PFSK-1 (cell line): ENCODE measurements at regions not wholly inside any gene's neighbourhood (a gene's known extent, or its start where the extent isn't known, plus 50 kb on each side); places are given as distances from the start of the nearest gene placed in this dataset.

Experiments used
- FOXP2 ChIP-seq: optimal IDR thresholded peaks from 2 replicates; pipeline ENCODE3; 2011; ENCODE audit warnings: borderline replicate concordance, control low read depth, inconsistent platforms; ENCODE audit not compliant: insufficient read depth; ENCODE audit errors: extremely low read length, extremely low read depth
- POLR2AphosphoS5 ChIP-seq: IDR thresholded peaks from 2 replicates; pipeline ENCODE4 v1.6.1; 2012; ENCODE audit warnings: low read depth, mild to moderate bottlenecking, control low read depth, low read length, moderate library complexity
- REST ChIP-seq, 2 experiments: IDR thresholded peaks; 2 replicates each; pipeline versions ENCODE4 v1.6.1 to v1.8.0; 2011 to 2012; ENCODE audit warnings: low read depth in 2 of 2, low read length in 2 of 2, control low read depth in 1 of 2, inconsistent platforms in 1 of 2, mild to moderate bottlenecking in 1 of 2, moderate library complexity in 1 of 2; ENCODE audit not compliant: insufficient read depth in 1 of 2
- SIN3A ChIP-seq: IDR thresholded peaks from 2 replicates; pipeline ENCODE4 v1.6.1; 2012; ENCODE audit warnings: mild to moderate bottlenecking, low read length, moderate library complexity, borderline replicate concordance; ENCODE audit not compliant: insufficient read depth
- TAF1 ChIP-seq: IDR thresholded peaks from 2 replicates; pipeline ENCODE4 v1.6.1; 2012; ENCODE audit warnings: low read length, control low read depth, borderline replicate concordance; ENCODE audit not compliant: insufficient read depth

GRCh38 chr17:69978056-69978646 lies 96.9 kb upstream of the KCNJ16 start:
- TF ChIP-seq TAF1, result no peak
- TF ChIP-seq FOXP2, result no peak
- no peak for TF ChIP-seq POLR2AphosphoS5
- TF ChIP-seq SIN3A, result no peak
- no peak for TF ChIP-seq REST (IDR thresholded peaks at IDR 0.05; ENCODE audit: insufficient read depth in 1 of 2, low read depth in 2 of 2, low read length in 2 of 2)

- TF ChIP-seq POLR2AphosphoS5 (no peak), FOXP2 (no peak)
These were observed 93.6 kb upstream of the KCNJ16 start for GRCh38 chr17:69981441-69981840.

GRCh38 chr17:69995476-69995875 lies 79.5 kb upstream of the KCNJ16 start:
- TF ChIP-seq FOXP2 (no peak), POLR2AphosphoS5 (no peak), SIN3A (no peak), TAF1 (no peak), REST (IDR thresholded peaks at IDR 0.05; ENCODE audit: insufficient read depth in 1 of 2, low read depth in 2 of 2, low read length in 2 of 2) (no peak)

- TF ChIP-seq TAF1, result no peak
- TF ChIP-seq REST (IDR thresholded peaks at IDR 0.05; ENCODE audit: insufficient read depth in 1 of 2, low read depth in 2 of 2, low read length in 2 of 2), result no peak
- TF ChIP-seq FOXP2, result no peak
- no peak for TF ChIP-seq SIN3A
- TF ChIP-seq POLR2AphosphoS5, result no peak
These were observed 77.7 kb upstream of the KCNJ16 start for GRCh38 chr17:69997332-69997731.

GRCh38 chr17:69999253-69999652 lies 75.8 kb upstream of the KCNJ16 start:
- no peak for TF ChIP-seq REST (IDR thresholded peaks at IDR 0.05; ENCODE audit: insufficient read depth in 1 of 2, low read depth in 2 of 2, low read length in 2 of 2)
- no peak for TF ChIP-seq FOXP2
- TF ChIP-seq TAF1, result no peak
- TF ChIP-seq POLR2AphosphoS5, result no peak
- TF ChIP-seq SIN3A, result no peak
